ENCODE measurements at regions not wholly inside any gene's neighbourhood (a gene's known extent, or its start where the extent isn't known, plus 50 kb on each side); places are given as distances from the start of the nearest gene placed in this dataset.

GRCh38 chr5:61623401-61624069 lies 291.5 kb downstream of the ZSWIM6 start:
- DNase-seq: no peak

- DNase-seq: no peak
Measured at GRCh38 chr5:61624553-61625136, 292.6 kb downstream of the ZSWIM6 start.

GRCh38 chr5:61625137-61625561 lies 293.1 kb downstream of the ZSWIM6 start:
- DNase-seq: no peak

GRCh38 chr5:61625681-61626621 lies 293.9 kb downstream of the ZSWIM6 start:
- peak; percentile 50 for DNase-seq

GRCh38 chr5:61626639-61627282 lies 294.7 kb downstream of the ZSWIM6 start:
- no peak for DNase-seq

- no peak for DNase-seq
Measured at GRCh38 chr5:61627531-61627930, 295.5 kb downstream of the ZSWIM6 start.

- no peak for DNase-seq
Measured at GRCh38 chr5:61630908-61631307, 298.9 kb downstream of the ZSWIM6 start.

GRCh38 chr5:61631438-61631941 lies 299.4 kb downstream of the ZSWIM6 start:
- DNase-seq: peak; percentile 26

- DNase-seq: no peak
Measured at GRCh38 chr5:61632064-61632463, 300.0 kb downstream of the ZSWIM6 start.

- DNase-seq: no peak
Measured at GRCh38 chr5:61635271-61635670, 303.2 kb downstream of the ZSWIM6 start.

GRCh38 chr5:61637566-61637965 lies 305.5 kb downstream of the ZSWIM6 start:
- DNase-seq: no peak

GRCh38 chr5:61638476-61638875 lies 306.4 kb downstream of the ZSWIM6 start:
- no peak for DNase-seq

- DNase-seq: no peak
Measured at GRCh38 chr5:61640179-61641021, 308.3 kb downstream of the ZSWIM6 start.

GRCh38 chr5:61641748-61642565 lies 309.9 kb downstream of the ZSWIM6 start:
- no peak for DNase-seq

- no peak for DNase-seq
Measured at GRCh38 chr5:61647672-61648071, 315.6 kb downstream of the ZSWIM6 start.

- no peak for DNase-seq
Measured at GRCh38 chr5:61649231-61649630, 317.2 kb downstream of the ZSWIM6 start.

- DNase-seq: no peak
Measured at GRCh38 chr5:61649971-61650370, 317.9 kb downstream of the ZSWIM6 start.

GRCh38 chr5:61650661-61651060 lies 318.6 kb downstream of the ZSWIM6 start:
- DNase-seq: no peak

GRCh38 chr5:61651195-61651594 lies 319.1 kb downstream of the ZSWIM6 start:
- no peak for DNase-seq

- no peak for DNase-seq
Measured at GRCh38 chr5:61652916-61653315, 320.9 kb downstream of the ZSWIM6 start.
